Neural crest cell (in vitro differentiated cells): ENCODE measurements at regions not wholly inside any gene's neighbourhood (a gene's known extent, or its start where the extent isn't known, plus 50 kb on each side); places are given as distances from the start of the nearest gene placed in this dataset.

ENCODE experiments used
- DNase-seq: peaks from one replicate; pipeline ENCODE4 v3.0.0; 2021; ENCODE audit warnings: low read depth, mixed read lengths, low spot score
- H3K27ac Mint-ChIP-seq: one replicate; pipeline ENCODE4 v1.8.0; 2021; ENCODE audit warnings: mild to moderate bottlenecking, mixed read lengths; ENCODE audit not compliant: unreplicated experiment
- H3K27me3 Mint-ChIP-seq: 2 replicates; pipeline ENCODE4 v1.8.0; 2021; ENCODE audit warnings: low read depth, mild to moderate bottlenecking, mixed read lengths
- H3K36me3 Mint-ChIP-seq: 2 replicates; pipeline ENCODE4 v1.8.0; 2021; ENCODE audit warnings: low read depth, mild to moderate bottlenecking, mixed read lengths
- H3K4me1 Mint-ChIP-seq: 2 replicates; pipeline ENCODE4 v1.8.0; 2021; ENCODE audit warnings: mixed read lengths
- H3K4me3 Mint-ChIP-seq: one replicate; pipeline ENCODE4 v1.8.0; 2021; ENCODE audit warnings: mild to moderate bottlenecking, mixed read lengths
- H3K9me3 Mint-ChIP-seq: 2 replicates; pipeline ENCODE4 v1.8.0; 2021; ENCODE audit warnings: mixed read lengths
- CTCF ChIP-seq: fragments of 200-600 bp; sonication (generic); conservative IDR thresholded peaks from 2 replicates; pipeline ENCODE4 v1.5.0; 2021; ENCODE audit warnings: antibody characterized with exemption, mild to moderate bottlenecking

GRCh38 chr13:84927442-84928169 lies 871.6 kb downstream of the SLITRK6 start:
- no peak for TF ChIP-seq CTCF
- DNase-seq, result no peak
- Mint-ChIP-seq H3K4me3 (no peak overlapping the region), H3K36me3 (no peaks in the 10 kb centered on the region), H3K27ac (no peak overlapping the region), H3K9me3 (peaks cover 4% of the 10 kb centered on the region), H3K27me3 (no peaks in the 10 kb centered on the region), H3K4me1 (no peaks in the 10 kb centered on the region)

GRCh38 chr13:84925443-84925842 lies 873.8 kb downstream of the SLITRK6 start:
- H3K4me3 Mint-ChIP-seq, result no peak overlapping the region
- H3K4me1 Mint-ChIP-seq, result no peaks in the 10 kb centered on the region
- no peak for DNase-seq
- H3K27me3 Mint-ChIP-seq, result no peaks in the 10 kb centered on the region
- H3K9me3 Mint-ChIP-seq, result peaks cover 5% of the 10 kb centered on the region
- no peak for TF ChIP-seq CTCF
- H3K36me3 Mint-ChIP-seq, result no peaks in the 10 kb centered on the region
- no peak overlapping the region for H3K27ac Mint-ChIP-seq

DNA sequence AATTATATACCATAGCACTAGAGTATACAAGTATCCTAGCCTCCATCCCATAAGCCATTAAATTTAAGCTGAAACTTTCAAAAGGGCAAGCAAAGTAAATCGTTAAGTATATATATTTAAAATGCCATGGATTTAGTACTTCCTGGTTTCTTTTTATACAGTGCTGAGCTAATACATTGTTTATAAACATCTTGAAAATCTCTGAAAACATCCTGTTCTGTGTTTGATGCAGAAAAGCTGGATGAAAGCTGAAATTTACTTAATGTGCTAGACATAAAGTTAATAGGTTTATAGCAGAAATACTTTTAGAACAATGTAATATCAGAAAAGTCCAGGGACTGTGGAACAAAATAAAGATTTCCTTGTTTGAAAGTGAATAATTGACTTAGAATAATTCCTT lies 875.4 kb downstream of the SLITRK6 start:
- TF ChIP-seq CTCF, result no peak
- Mint-ChIP-seq H3K4me3 (no peak overlapping the region), H3K27ac (peak overlapping the region; percentile 67), H3K9me3 (peaks cover 3% of the 10 kb centered on the region), H3K36me3 (no peaks in the 10 kb centered on the region), H3K27me3 (no peaks in the 10 kb centered on the region), H3K4me1 (no peaks in the 10 kb centered on the region)
- no peak for DNase-seq

DNA sequence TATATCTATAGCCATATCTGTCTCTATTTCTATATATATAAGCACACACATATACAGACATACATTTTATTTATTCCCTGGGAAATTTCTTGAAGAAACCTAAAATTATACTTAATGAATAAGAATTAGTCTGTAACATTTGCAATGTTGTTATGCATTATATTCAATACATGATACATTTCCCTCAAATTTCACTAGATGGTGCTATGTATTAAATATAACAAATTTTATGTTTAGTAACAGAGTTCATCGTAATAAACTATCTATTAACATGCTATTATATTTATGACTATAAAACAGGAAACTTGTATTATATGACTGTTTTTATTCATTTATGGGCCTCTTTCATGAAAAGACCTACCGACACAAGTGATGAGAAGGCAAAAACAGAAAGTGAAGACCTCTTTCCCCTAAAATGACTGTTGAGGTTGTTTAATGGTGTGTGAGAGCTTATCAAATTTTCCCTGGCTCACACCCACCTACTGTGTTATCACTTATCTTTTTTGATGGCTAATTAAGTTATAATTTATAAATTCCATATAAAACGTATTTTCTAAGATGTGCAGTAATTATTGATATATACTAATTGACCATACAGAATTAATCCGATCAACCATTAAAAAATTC lies 881.9 kb downstream of the SLITRK6 start:
- Mint-ChIP-seq H3K9me3 (no peaks in the 10 kb centered on the region), H3K36me3 (no peaks in the 10 kb centered on the region), H3K4me1 (peaks cover 7% of the 10 kb centered on the region), H3K4me3 (no peak overlapping the region), H3K27ac (no peak overlapping the region), H3K27me3 (no peaks in the 10 kb centered on the region)
- no peak for DNase-seq
- peak; percentile 80 for TF ChIP-seq CTCF

GRCh38 chr13:84912720-84913119 lies 886.5 kb downstream of the SLITRK6 start:
- Mint-ChIP-seq H3K9me3 (peaks cover 3% of the 10 kb centered on the region), H3K27me3 (no peaks in the 10 kb centered on the region), H3K27ac (no peak overlapping the region), H3K36me3 (no peaks in the 10 kb centered on the region), H3K4me3 (no peak overlapping the region), H3K4me1 (no peaks in the 10 kb centered on the region)
- no peak for DNase-seq
- no peak for TF ChIP-seq CTCF
